Stimulated activated CD4-positive, alpha-beta T cell treated with anti-CD3 and anti-CD28 coated beads, Interleukin-15, amount 100 ng/mL, for 1 hour (primary cell): ENCODE measurements at regions not wholly inside any gene's neighbourhood (a gene's known extent, or its start where the extent isn't known, plus 50 kb on each side); places are given as distances from the start of the nearest gene placed in this dataset.
"Not testable (repeated sequence)": the region's sequence is repeated elsewhere in the genome, so short reads cannot be mapped to it uniquely, and the experiment has no call there.

Source experiments
- DNase-seq, 2 donors: peaks; one replicate each; pipeline ENCODE4 v3.0.0-alpha.2; 2020; ENCODE audit warnings: low read depth in 1 of 2, low spot score in 1 of 2

GRCh38 chrX:121836000-121836399, 788.6 kb downstream of the GLUD2 start:
- DNase-seq: no peak

- no peak for DNase-seq
Measured at GRCh38 chrX:121851033-121851432, 803.6 kb downstream of the GLUD2 start.

GRCh38 chrX:121853762-121854613, 806.6 kb downstream of the GLUD2 start:
- no peak for DNase-seq

- DNase-seq: no peak
Measured at GRCh38 chrX:121854614-121854911, 807.2 kb downstream of the GLUD2 start.

- DNase-seq: no peak
Measured at GRCh38 chrX:121858867-121859647, 811.6 kb downstream of the GLUD2 start.

- DNase-seq: no peak
Measured at GRCh38 chrX:121863976-121864375, 816.6 kb downstream of the GLUD2 start.

GRCh38 chrX:121864561-121864960, 817.2 kb downstream of the GLUD2 start:
- no peak for DNase-seq

- no peak for DNase-seq
Measured at GRCh38 chrX:121869876-121870477, 822.6 kb downstream of the GLUD2 start.

- no peak for DNase-seq
Measured at GRCh38 chrX:121871122-121871521, 823.7 kb downstream of the GLUD2 start.

GRCh38 chrX:121876305-121876704, 828.9 kb downstream of the GLUD2 start:
- DNase-seq: no peak

GRCh38 chrX:121877337-121877736, 829.9 kb downstream of the GLUD2 start:
- not testable (repeated sequence) for DNase-seq

GRCh38 chrX:121886557-121886956, 839.1 kb downstream of the GLUD2 start:
- DNase-seq: no peak

- DNase-seq: no peak
Measured at GRCh38 chrX:121894756-121895155, 847.3 kb downstream of the GLUD2 start.

- no peak for DNase-seq
Measured at GRCh38 chrX:121902463-121902862, 855.1 kb downstream of the GLUD2 start.

- DNase-seq: no peak
Measured at GRCh38 chrX:121903961-121904360, 856.6 kb downstream of the GLUD2 start.

GRCh38 chrX:121921258-121921657, 873.8 kb downstream of the GLUD2 start:
- no peak for DNase-seq

- DNase-seq: no peak
Measured at GRCh38 chrX:121931567-121931966, 884.2 kb downstream of the GLUD2 start.

- no peak for DNase-seq
Measured at GRCh38 chrX:121932688-121933087, 885.3 kb downstream of the GLUD2 start.

GRCh38 chrX:121949041-121949760, 901.8 kb downstream of the GLUD2 start:
- no peak for DNase-seq

- no peak for DNase-seq
Measured at GRCh38 chrX:121958886-121959285, 911.5 kb downstream of the GLUD2 start.

GRCh38 chrX:121975671-121976070, 928.3 kb downstream of the GLUD2 start:
- no peak for DNase-seq
